Caco-2 (cell line): ENCODE measurements at regions not wholly inside any gene's neighbourhood (a gene's known extent, or its start where the extent isn't known, plus 50 kb on each side); places are given as distances from the start of the nearest gene placed in this dataset.
"Not testable (repeated sequence)": the region's sequence is repeated elsewhere in the genome, so short reads cannot be mapped to it uniquely, and the experiment has no call there.

Experiments
- BruUV-seq: library from RNA; stranded (reverse); fragments of 400-500 nt; replicated peaks from 2 replicates; lab custom pipeline; 2021; lab: Mats Ljungman, UMichigan
- CTCF ChIA-PET: fragments of 300-600 bp; sonication (Branson Sonifier 250); formaldehyde crosslinking; loops from one replicate; lab custom pipeline; 2022; ENCODE audit warnings: antibody characterized with exemption; lab: Charles Lee
- POLR2A ChIA-PET: fragments of 300-600 bp; sonication (Branson Sonifier 250); formaldehyde crosslinking; loops from one replicate; lab custom pipeline; 2022; ENCODE audit warnings: antibody characterized with exemption; lab: Charles Lee
- DNase-seq, 2 experiments: peaks; one replicate each; pipeline versions ENCODE4 v3.0.0 to v3.0.0-alpha.2; 2020 to 2022
- H3K27me3 ChIP-seq: replicated peaks from 2 replicates; pipeline ENCODE4 v1.6.0; 2011; ENCODE audit warnings: low read length; ENCODE audit not compliant: control insufficient read depth, insufficient read depth
- H3K36me3 ChIP-seq: 2 replicates; pipeline ENCODE4 v1.5.1; 2011; ENCODE audit warnings: low read length; ENCODE audit not compliant: control insufficient read depth, insufficient read depth
- H3K4me1 ChIP-seq: fragments of 250-450 bp; sonication (Bioruptor Pico); 2 replicates; pipeline ENCODE4 v1.5.1; 2020; ENCODE audit warnings: mild to moderate bottlenecking
- H3K4me3 ChIP-seq: 2 replicates; pipeline ENCODE4 v1.5.1; 2011; ENCODE audit warnings: low read depth, mild to moderate bottlenecking, control low read depth, low read length
- H3K9me3 ChIP-seq: fragments of 250-450 bp; sonication (Bioruptor Pico); 2 replicates; pipeline ENCODE4 v1.5.1; 2020; ENCODE audit warnings: mild to moderate bottlenecking, moderate library complexity
- H3K27ac Mint-ChIP-seq: one replicate; pipeline ENCODE4 v1.8.0; 2022; ENCODE audit warnings: mixed read lengths; ENCODE audit not compliant: unreplicated experiment
- H3K27me3 Mint-ChIP-seq: one replicate; pipeline ENCODE4 v1.8.0; 2022; ENCODE audit warnings: mixed read lengths; ENCODE audit not compliant: insufficient read depth, unreplicated experiment
- H3K36me3 Mint-ChIP-seq: one replicate; pipeline ENCODE4 v1.8.0; 2022; ENCODE audit warnings: mild to moderate bottlenecking, mixed read lengths; ENCODE audit not compliant: insufficient read depth, unreplicated experiment
- H3K4me1 Mint-ChIP-seq: one replicate; pipeline ENCODE4 v1.8.0; 2022; ENCODE audit warnings: low read depth, mixed read lengths; ENCODE audit not compliant: unreplicated experiment
- H3K4me3 Mint-ChIP-seq: one replicate; pipeline ENCODE4 v1.8.0; 2022; ENCODE audit warnings: mild to moderate bottlenecking, moderate library complexity, mixed read lengths; ENCODE audit not compliant: unreplicated experiment
- H3K9me3 Mint-ChIP-seq: one replicate; pipeline ENCODE4 v1.8.0; 2022; ENCODE audit warnings: mixed read lengths; ENCODE audit not compliant: unreplicated experiment
- intact Hi-C: fragments of 100-400 bp; cut with micrococcal nuclease; formaldehyde crosslinking; loops from one replicate; pipeline ENCODE4 v1.10.0; 2022; ENCODE audit not compliant: unreplicated experiment
- TF ChIP-seq, protein P1 (sequence below), 2 experiments: fragments of 200-600 bp in 1 of 2; IDR thresholded peaks; 1 replicate in 1 of 2; 2 replicates in 1 of 2; pipeline versions ENCODE4 v1.5.1 to v1.8.0; 2011 to 2022; ENCODE audit warnings: antibody characterized with exemption in 1 of 2, control low read depth in 1 of 2, inconsistent platforms in 1 of 2, low read depth in 1 of 2, low read length in 1 of 2, mild to moderate bottlenecking in 1 of 2, moderate library complexity in 1 of 2; ENCODE audit not compliant: insufficient read depth in 1 of 2, severe bottlenecking in 1 of 2, unreplicated experiment in 1 of 2

DNA sequence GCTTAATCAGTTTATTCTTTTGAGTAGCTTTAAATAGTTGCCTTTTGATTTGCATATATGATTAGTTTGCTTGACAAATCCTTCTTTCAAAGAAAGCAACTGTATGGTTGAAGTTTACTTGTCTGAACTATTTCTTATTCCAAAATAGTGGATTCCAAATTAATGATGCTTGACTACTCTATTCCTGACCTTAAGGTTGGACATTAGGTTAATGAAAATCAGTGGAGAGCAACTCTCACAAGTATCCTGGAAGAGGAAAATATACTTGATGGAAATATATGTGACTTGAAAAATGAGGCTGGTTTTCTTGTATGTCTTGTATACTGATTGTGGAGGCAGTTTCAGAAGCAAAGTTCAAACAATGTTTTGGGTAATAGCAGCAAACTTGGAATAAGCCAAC, 369.2 kb upstream of the PODXL start:
- POLR2A ChIA-PET: no interaction called here
- CTCF ChIA-PET: no interaction called here

DNA sequence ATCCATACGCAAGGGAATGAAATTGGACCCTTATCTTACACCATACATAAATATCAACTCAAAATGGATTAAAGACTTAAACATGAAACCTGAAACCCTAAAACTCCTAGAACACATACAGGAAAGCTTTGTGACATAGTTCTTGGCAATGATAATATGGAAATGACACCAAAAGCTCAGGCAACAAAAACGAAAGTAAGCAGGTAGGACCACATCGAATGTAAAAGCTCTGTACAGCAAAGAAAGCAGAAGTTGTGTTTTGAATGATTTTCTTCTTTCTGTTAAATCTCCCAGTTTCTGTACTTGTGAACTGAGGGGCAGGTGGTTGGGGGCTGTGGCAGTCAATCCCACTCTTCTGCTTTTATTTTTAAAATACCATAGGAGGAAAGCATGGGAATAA, 368.4 kb upstream of the PODXL start:
- Mint-ChIP-seq H3K27ac (no peak overlapping the region), H3K27me3 (peaks cover 39% of the 10 kb centered on the region), H3K9me3 (no peaks in the 10 kb centered on the region), H3K36me3 (no peaks in the 10 kb centered on the region), H3K4me1 (no peaks in the 10 kb centered on the region), H3K4me3 (no peak overlapping the region)
- no peak overlapping the region for H3K4me3 ChIP-seq
- no peaks in the 10 kb centered on the region for H3K9me3 ChIP-seq
- no TSS peak for BruUV-seq
- no peaks in the 10 kb centered on the region for H3K36me3 ChIP-seq
- ChIA-PET CTCF (no interaction called here), POLR2A (no interaction called here)
- TF ChIP-seq, protein P1, sequence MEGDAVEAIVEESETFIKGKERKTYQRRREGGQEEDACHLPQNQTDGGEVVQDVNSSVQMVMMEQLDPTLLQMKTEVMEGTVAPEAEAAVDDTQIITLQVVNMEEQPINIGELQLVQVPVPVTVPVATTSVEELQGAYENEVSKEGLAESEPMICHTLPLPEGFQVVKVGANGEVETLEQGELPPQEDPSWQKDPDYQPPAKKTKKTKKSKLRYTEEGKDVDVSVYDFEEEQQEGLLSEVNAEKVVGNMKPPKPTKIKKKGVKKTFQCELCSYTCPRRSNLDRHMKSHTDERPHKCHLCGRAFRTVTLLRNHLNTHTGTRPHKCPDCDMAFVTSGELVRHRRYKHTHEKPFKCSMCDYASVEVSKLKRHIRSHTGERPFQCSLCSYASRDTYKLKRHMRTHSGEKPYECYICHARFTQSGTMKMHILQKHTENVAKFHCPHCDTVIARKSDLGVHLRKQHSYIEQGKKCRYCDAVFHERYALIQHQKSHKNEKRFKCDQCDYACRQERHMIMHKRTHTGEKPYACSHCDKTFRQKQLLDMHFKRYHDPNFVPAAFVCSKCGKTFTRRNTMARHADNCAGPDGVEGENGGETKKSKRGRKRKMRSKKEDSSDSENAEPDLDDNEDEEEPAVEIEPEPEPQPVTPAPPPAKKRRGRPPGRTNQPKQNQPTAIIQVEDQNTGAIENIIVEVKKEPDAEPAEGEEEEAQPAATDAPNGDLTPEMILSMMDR (IDR thresholded peaks at IDR 0.05; ENCODE audit: insufficient read depth in 1 of 2, low read depth in 1 of 2, low read length in 1 of 2, severe bottlenecking in 1 of 2, unreplicated experiment in 1 of 2): no peak
- no peak for DNase-seq
- intact Hi-C loops: no loop called here
- H3K27me3 ChIP-seq: no peaks in the 10 kb centered on the region
- no peaks in the 10 kb centered on the region for H3K4me1 ChIP-seq

More for the DNA sequence above, 369.2 kb upstream of the PODXL start:
- Mint-ChIP-seq H3K27ac (no peak overlapping the region), H3K4me3 (no peak overlapping the region), H3K4me1 (no peaks in the 10 kb centered on the region), H3K36me3 (no peaks in the 10 kb centered on the region), H3K27me3 (peaks cover 38% of the 10 kb centered on the region), H3K9me3 (no peaks in the 10 kb centered on the region)
- no peaks in the 10 kb centered on the region for H3K27me3 ChIP-seq
- DNase-seq: no peak
- no peaks in the 10 kb centered on the region for H3K9me3 ChIP-seq
- TF ChIP-seq, protein P1 (IDR thresholded peaks at IDR 0.05; ENCODE audit: insufficient read depth in 1 of 2, low read depth in 1 of 2, low read length in 1 of 2, severe bottlenecking in 1 of 2, unreplicated experiment in 1 of 2): no peak
- no peaks in the 10 kb centered on the region for H3K36me3 ChIP-seq
- H3K4me3 ChIP-seq: no peak overlapping the region
- BruUV-seq: no TSS peak
- H3K4me1 ChIP-seq: no peaks in the 10 kb centered on the region
- intact Hi-C loops: no loop called here

DNA sequence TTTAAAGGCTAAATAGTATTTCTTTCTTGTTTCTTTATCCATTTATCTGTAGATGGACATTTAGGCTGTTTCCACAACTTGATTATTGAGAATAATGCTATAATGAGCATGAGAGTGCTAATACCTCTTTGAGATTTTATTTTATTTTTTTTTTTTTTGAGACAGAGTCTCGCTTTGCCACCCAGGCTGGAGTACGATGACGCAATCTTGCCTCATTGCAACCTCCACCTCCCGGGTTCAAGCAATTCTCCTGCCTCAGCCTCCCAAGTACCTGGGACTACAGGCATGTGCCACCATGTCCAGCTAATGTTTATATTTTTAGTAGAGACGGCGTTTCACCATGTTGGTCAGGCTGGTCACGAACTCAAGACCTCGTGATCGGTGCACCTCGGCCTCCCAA, 366.5 kb upstream of the PODXL start:
- POLR2A ChIA-PET, H3K9me3 ChIP-seq, H3K4me3 ChIP-seq, H3K9me3 Mint-ChIP-seq, DNase-seq, H3K4me3 Mint-ChIP-seq, H3K4me1 Mint-ChIP-seq, H3K36me3 ChIP-seq, intact Hi-C loops, H3K36me3 Mint-ChIP-seq, CTCF ChIA-PET, BruUV-seq, H3K27ac Mint-ChIP-seq, H3K4me1 ChIP-seq, H3K27me3 ChIP-seq: not testable (repeated sequence)
- H3K27me3 Mint-ChIP-seq: peaks cover 40% of the 10 kb centered on the region

DNA sequence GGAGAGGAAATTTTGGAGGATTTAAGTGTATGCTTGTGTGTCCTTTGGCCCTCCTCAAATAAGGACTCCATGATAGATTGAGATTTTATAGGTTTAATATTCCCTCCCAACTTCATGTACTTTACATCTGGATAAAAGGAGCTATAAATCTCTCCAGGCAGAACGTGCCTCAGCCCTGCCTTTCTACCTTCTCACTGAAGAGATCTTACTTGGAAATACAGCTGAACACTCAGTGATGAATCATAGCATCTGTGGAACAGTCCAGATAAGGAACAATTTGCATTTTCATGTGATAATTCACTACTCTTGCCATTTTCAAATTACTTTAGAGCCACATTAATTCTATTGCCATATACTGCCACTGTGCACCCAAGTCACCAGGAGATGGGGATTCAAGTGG, 364.6 kb upstream of the PODXL start:
- Histone ChIP-seq H3K27me3 (no peaks in the 10 kb centered on the region), H3K9me3 (no peaks in the 10 kb centered on the region), H3K36me3 (no peaks in the 10 kb centered on the region), H3K4me1 (no peaks in the 10 kb centered on the region), H3K4me3 (no peak overlapping the region)
- Mint-ChIP-seq H3K27me3 (peaks cover 36% of the 10 kb centered on the region), H3K27ac (no peak overlapping the region), H3K4me3 (no peak overlapping the region), H3K9me3 (no peaks in the 10 kb centered on the region), H3K36me3 (no peaks in the 10 kb centered on the region), H3K4me1 (no peaks in the 10 kb centered on the region)
- no peak for DNase-seq
- ChIA-PET CTCF (no interaction called here), POLR2A (no interaction called here)
- intact Hi-C loops: no loop called here
- no TSS peak for BruUV-seq
- TF ChIP-seq, protein P1 (IDR thresholded peaks at IDR 0.05; ENCODE audit: insufficient read depth in 1 of 2, low read depth in 1 of 2, low read length in 1 of 2, severe bottlenecking in 1 of 2, unreplicated experiment in 1 of 2): no peak
